ENCODE measurements at regions not wholly inside any gene's neighbourhood (a gene's known extent, or its start where the extent isn't known, plus 50 kb on each side); places are given as distances from the start of the nearest gene placed in this dataset.
"Not testable (repeated sequence)": the region's sequence is repeated elsewhere in the genome, so short reads cannot be mapped to it uniquely, and the experiment has no call there.

DNA sequence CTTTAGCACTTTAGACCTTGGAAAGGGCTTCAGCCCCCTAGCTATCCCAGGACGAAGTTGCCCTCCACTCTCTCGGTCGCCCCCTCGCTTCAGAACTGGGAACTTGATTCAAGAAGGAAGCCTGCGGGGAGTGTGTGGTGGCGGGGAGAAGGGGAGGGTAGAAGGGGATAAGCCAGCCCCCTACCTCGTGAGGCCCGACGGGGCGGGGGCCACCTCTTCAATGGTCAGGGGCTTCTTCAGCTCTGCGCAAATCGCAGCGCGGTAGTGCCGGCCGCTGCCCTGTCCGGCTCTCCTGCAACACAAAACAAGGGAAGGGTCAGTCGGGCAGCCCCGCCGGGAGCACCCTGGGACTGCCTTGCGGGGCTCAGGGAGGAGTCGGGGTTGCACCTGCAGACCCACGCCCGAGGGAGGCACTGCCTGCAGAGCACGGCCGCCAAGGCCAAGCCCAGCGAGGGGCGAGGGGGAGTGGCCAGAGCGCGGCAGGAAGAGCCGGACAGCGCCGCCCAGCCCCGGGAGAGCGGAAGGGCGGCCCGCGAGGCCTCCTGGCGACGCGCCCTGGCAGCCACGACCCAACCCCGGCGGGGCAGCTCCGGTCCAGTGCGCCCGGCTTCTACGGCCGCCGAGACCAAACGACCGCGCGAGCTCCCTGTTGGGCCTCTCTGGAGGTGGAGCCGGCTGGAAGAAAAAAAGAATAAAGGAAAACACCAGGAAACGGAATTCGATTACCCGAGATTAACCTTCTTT lies 56.2 kb upstream of the RASAL2 start:
- H3K36me3 ChIP-seq (ENCODE audit: control insufficient read depth, insufficient read depth, low read length), result no peaks in the 10 kb centered on the region
- TF ChIP-seq, protein P1, sequence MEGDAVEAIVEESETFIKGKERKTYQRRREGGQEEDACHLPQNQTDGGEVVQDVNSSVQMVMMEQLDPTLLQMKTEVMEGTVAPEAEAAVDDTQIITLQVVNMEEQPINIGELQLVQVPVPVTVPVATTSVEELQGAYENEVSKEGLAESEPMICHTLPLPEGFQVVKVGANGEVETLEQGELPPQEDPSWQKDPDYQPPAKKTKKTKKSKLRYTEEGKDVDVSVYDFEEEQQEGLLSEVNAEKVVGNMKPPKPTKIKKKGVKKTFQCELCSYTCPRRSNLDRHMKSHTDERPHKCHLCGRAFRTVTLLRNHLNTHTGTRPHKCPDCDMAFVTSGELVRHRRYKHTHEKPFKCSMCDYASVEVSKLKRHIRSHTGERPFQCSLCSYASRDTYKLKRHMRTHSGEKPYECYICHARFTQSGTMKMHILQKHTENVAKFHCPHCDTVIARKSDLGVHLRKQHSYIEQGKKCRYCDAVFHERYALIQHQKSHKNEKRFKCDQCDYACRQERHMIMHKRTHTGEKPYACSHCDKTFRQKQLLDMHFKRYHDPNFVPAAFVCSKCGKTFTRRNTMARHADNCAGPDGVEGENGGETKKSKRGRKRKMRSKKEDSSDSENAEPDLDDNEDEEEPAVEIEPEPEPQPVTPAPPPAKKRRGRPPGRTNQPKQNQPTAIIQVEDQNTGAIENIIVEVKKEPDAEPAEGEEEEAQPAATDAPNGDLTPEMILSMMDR (IDR thresholded peaks at IDR 0.05; ENCODE audit: insufficient read depth, low read length, poor library complexity, severe bottlenecking), result peak; percentile 61
- H3K4me3 ChIP-seq (ENCODE audit: low read depth, low read length), result peak overlapping the region; percentile 55
- no peak for DNase-seq (ENCODE audit: low read depth)
- H3K27me3 ChIP-seq (ENCODE audit: control insufficient read depth, insufficient read depth, low read length), result no peaks in the 10 kb centered on the region

DNA sequence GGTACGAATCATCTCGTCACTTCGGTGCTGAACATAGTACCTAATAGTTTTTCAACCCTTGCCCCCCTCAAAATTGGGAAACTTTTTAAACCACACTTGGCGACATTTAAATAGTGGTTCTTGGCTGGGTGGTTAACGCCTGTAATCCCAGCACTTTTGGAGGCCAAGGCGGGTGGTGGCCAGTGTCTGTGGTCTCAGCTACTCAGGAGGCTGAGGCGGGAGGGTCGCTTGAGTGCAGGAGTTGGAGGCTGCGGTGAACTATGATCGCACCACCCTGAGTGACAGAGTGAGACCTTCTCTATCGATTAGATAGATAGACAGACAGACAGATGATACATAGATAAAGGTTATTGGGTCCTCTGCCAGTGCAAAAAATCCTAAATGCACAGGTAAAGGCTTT lies 55.5 kb upstream of the RASAL2 start:
- Histone ChIP-seq H3K4me3 (ENCODE audit: low read depth, low read length) (no peak overlapping the region), H3K36me3 (ENCODE audit: control insufficient read depth, insufficient read depth, low read length) (no peaks in the 10 kb centered on the region), H3K27me3 (ENCODE audit: control insufficient read depth, insufficient read depth, low read length) (no peaks in the 10 kb centered on the region)
- TF ChIP-seq, protein P1 (IDR thresholded peaks at IDR 0.05; ENCODE audit: insufficient read depth, low read length, poor library complexity, severe bottlenecking), result no peak
- no peak for DNase-seq (ENCODE audit: low read depth)

GRCh38 chr1:178039891-178040290 lies 54.0 kb upstream of the RASAL2 start:
- Histone ChIP-seq H3K4me3 (ENCODE audit: low read depth, low read length) (no peak overlapping the region), H3K36me3 (ENCODE audit: control insufficient read depth, insufficient read depth, low read length) (no peaks in the 10 kb centered on the region), H3K27me3 (ENCODE audit: control insufficient read depth, insufficient read depth, low read length) (no peaks in the 10 kb centered on the region)
- TF ChIP-seq, protein P1 (IDR thresholded peaks at IDR 0.05; ENCODE audit: insufficient read depth, low read length, poor library complexity, severe bottlenecking), result no peak
- no peak for DNase-seq (ENCODE audit: low read depth)

DNA sequence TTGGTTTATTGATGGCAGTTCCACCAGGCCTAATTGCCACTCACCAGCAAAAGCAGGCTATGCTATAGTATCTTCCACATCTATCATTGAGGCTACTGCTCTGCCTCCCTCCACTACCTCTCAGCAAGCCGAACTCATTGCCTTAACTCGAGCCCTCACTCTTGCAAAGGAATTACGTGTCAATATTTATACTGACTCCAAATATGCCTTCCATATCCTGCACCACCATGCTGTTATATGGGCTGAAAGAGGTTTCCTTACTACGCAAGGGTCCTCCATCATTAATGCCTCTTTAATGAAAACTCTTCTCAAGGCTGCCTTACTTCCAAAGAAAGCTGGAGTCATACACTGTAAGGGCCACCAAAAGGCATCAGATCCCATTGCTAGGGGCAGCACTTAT lies 50.0 kb upstream of the RASAL2 start:
- not testable (repeated sequence) for H3K36me3 ChIP-seq (ENCODE audit: control insufficient read depth, insufficient read depth, low read length); H3K4me3 ChIP-seq (ENCODE audit: low read depth, low read length); H3K27me3 ChIP-seq (ENCODE audit: control insufficient read depth, insufficient read depth, low read length); DNase-seq (ENCODE audit: low read depth)
